ENCODE measurements at regions not wholly inside any gene's neighbourhood (a gene's known extent, or its start where the extent isn't known, plus 50 kb on each side); places are given as distances from the start of the nearest gene placed in this dataset.

- TF ChIP-seq EZH2 (IDR thresholded peaks at IDR 0.05), result no peak
- no peak for TF ChIP-seq POLR2AphosphoS5 (IDR thresholded peaks at IDR 0.05; ENCODE audit: borderline replicate concordance, low read depth, low read length)
These were observed 208.3 kb upstream of the MIR17HG start for GRCh38 chr13:91139232-91139631.
